GM12878 (cell line): ENCODE measurements at regions not wholly inside any gene's neighbourhood (a gene's known extent, or its start where the extent isn't known, plus 50 kb on each side); places are given as distances from the start of the nearest gene placed in this dataset.

Source experiments
- BHLHE40 ChIP-seq, 2 experiments: fragments of 450-650 bp in 1 of 2; IDR thresholded peaks; 2 replicates each; pipeline ENCODE4 v1.6.1; 2011 to 2017; ENCODE audit warnings: low read depth in 2 of 2, borderline replicate concordance in 1 of 2, improper control_type of control experiment in 1 of 2, low read length in 1 of 2, mild to moderate bottlenecking in 1 of 2
- BRCA1 ChIP-seq: IDR thresholded peaks from 2 replicates; pipeline ENCODE4 v1.6.1; 2011; ENCODE audit warnings: low read depth, low read length, improper control_type of control experiment
- FOXM1 ChIP-seq: IDR thresholded peaks from 2 replicates; pipeline ENCODE4 v1.6.1; 2012; ENCODE audit warnings: low read depth, mild to moderate bottlenecking, inconsistent platforms, low read length, moderate library complexity
- HDGF ChIP-seq: fragments of 450-650 bp; IDR thresholded peaks from 2 replicates; pipeline ENCODE4 v1.6.1; 2016; ENCODE audit warnings: antibody characterized with exemption
- JUND ChIP-seq: IDR thresholded peaks from 2 replicates; pipeline ENCODE4 v1.6.1; 2012; ENCODE audit warnings: low read depth, mild to moderate bottlenecking, low read length, improper control_type of control experiment, moderate library complexity
- MEF2A ChIP-seq: IDR thresholded peaks from 2 replicates; pipeline ENCODE4 v1.6.1; 2011; ENCODE audit warnings: low read depth, mild to moderate bottlenecking, low read length, moderate library complexity; ENCODE audit not compliant: insufficient read depth
- POLR2AphosphoS2 ChIP-seq: IDR thresholded peaks from 2 replicates; pipeline ENCODE4 v1.6.1; 2011; ENCODE audit warnings: low read depth, mild to moderate bottlenecking, low read length, improper control_type of control experiment, moderate library complexity
- SPI1 ChIP-seq: IDR thresholded peaks from 2 replicates; pipeline ENCODE4 v1.6.1; 2011; ENCODE audit warnings: low read depth, mild to moderate bottlenecking, low read length, moderate library complexity, borderline replicate concordance; ENCODE audit not compliant: insufficient read depth
- SUZ12 ChIP-seq: fragments of 200-600 bp; sonication (generic); IDR thresholded peaks from one replicate; pipeline ENCODE4 v1.6.1; 2018; ENCODE audit warnings: antibody characterized with exemption, mild to moderate bottlenecking; ENCODE audit not compliant: unreplicated experiment
- TARDBP ChIP-seq: IDR thresholded peaks from 2 replicates; pipeline ENCODE4 v1.6.1; 2016; ENCODE audit warnings: borderline replicate concordance
- TF ChIP-seq, protein P1 (sequence below): fragments of 450-650 bp; conservative IDR thresholded peaks from 2 replicates; pipeline ENCODE4 v1.6.1; 2017; ENCODE audit warnings: mild to moderate bottlenecking, moderate library complexity
- TF ChIP-seq, protein P2 (sequence below), 3 experiments: IDR thresholded peaks in 2 of 3; conservative IDR thresholded peaks in 1 of 3; 2 replicates each; pipeline ENCODE4 v1.5.1; 2011; ENCODE audit warnings: low read depth in 3 of 3, low read length in 3 of 3, mild to moderate bottlenecking in 3 of 3, control low read depth in 2 of 3, moderate library complexity in 2 of 3, inconsistent platforms in 1 of 3, mixed read lengths in 1 of 3; ENCODE audit not compliant: control insufficient read depth in 2 of 3, insufficient read depth in 1 of 3; ENCODE audit errors: extremely low read depth in 1 of 3

DNA sequence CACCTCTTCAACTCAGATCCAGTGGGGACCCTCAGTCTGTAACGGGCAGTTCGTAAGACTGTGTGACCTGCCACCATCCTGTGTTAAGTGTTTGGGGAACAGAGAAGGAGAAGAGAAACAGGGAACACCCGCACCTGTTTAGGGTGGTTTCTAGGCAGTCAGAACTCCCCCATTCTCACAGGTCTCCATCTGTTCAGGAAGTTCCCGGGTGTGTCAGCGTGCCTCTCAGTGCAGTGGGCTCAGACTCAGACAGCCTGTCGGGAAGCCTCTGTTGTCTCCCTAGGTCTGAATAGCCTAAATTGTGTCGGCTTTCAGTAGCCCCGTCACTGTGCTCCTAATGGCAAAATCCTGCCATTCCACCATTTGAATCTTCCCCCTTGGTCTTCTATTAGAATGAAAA, 256.6 kb downstream of the LOXHD1 start (continued):
- TF ChIP-seq, protein P1, sequence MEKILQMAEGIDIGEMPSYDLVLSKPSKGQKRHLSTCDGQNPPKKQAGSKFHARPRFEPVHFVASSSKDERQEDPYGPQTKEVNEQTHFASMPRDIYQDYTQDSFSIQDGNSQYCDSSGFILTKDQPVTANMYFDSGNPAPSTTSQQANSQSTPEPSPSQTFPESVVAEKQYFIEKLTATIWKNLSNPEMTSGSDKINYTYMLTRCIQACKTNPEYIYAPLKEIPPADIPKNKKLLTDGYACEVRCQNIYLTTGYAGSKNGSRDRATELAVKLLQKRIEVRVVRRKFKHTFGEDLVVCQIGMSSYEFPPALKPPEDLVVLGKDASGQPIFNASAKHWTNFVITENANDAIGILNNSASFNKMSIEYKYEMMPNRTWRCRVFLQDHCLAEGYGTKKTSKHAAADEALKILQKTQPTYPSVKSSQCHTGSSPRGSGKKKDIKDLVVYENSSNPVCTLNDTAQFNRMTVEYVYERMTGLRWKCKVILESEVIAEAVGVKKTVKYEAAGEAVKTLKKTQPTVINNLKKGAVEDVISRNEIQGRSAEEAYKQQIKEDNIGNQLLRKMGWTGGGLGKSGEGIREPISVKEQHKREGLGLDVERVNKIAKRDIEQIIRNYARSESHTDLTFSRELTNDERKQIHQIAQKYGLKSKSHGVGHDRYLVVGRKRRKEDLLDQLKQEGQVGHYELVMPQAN = no peak
- TF ChIP-seq POLR2AphosphoS2 = no peak
- TF ChIP-seq HDGF = no peak
- TF ChIP-seq JUND = no peak
- TF ChIP-seq, protein P2, sequence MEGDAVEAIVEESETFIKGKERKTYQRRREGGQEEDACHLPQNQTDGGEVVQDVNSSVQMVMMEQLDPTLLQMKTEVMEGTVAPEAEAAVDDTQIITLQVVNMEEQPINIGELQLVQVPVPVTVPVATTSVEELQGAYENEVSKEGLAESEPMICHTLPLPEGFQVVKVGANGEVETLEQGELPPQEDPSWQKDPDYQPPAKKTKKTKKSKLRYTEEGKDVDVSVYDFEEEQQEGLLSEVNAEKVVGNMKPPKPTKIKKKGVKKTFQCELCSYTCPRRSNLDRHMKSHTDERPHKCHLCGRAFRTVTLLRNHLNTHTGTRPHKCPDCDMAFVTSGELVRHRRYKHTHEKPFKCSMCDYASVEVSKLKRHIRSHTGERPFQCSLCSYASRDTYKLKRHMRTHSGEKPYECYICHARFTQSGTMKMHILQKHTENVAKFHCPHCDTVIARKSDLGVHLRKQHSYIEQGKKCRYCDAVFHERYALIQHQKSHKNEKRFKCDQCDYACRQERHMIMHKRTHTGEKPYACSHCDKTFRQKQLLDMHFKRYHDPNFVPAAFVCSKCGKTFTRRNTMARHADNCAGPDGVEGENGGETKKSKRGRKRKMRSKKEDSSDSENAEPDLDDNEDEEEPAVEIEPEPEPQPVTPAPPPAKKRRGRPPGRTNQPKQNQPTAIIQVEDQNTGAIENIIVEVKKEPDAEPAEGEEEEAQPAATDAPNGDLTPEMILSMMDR (IDR thresholded peaks at IDR 0.05 in 2 of 3, conservative IDR thresholded peaks at IDR 0.05 in 1 of 3; ENCODE audit: control insufficient read depth in 2 of 3, extremely low read depth in 1 of 3, insufficient read depth in 1 of 3, low read depth in 3 of 3, low read length in 3 of 3) = no peak
- no peak for TF ChIP-seq MEF2A
- no peak for TF ChIP-seq BRCA1
- TF ChIP-seq SUZ12 = no peak
- TF ChIP-seq BHLHE40 (IDR thresholded peaks at IDR 0.05; ENCODE audit: borderline replicate concordance in 1 of 2, low read depth in 2 of 2, low read length in 1 of 2) = no peak
- no peak for TF ChIP-seq TARDBP
- TF ChIP-seq SPI1 = peak; percentile 51; the same call in 1 of the 2 replicates
- no peak for TF ChIP-seq FOXM1
